WTC11 (cell line): ENCODE measurements at regions not wholly inside any gene's neighbourhood (a gene's known extent, or its start where the extent isn't known, plus 50 kb on each side); places are given as distances from the start of the nearest gene placed in this dataset.

Source experiments
- ATAC-seq: fragments of 200-7000 bp; cut with Tn5 transposase; 2 replicates; pipeline ENCODE4 v1.10.0; 2021; ENCODE audit warnings: mild to moderate bottlenecking, moderate library complexity
- CTCF ChIA-PET: fragments of 300-600 bp; sonication (Branson Sonifier 250); formaldehyde crosslinking; loops from one replicate; lab custom pipeline; 2021; ENCODE audit warnings: antibody characterized with exemption; lab: Charles Lee
- POLR2A ChIA-PET: fragments of 350-600 bp; sonication (Branson Sonifier 250); formaldehyde crosslinking; loops from one replicate; lab custom pipeline; 2021; ENCODE audit warnings: antibody characterized with exemption; lab: Charles Lee
- DNase-seq: peaks from one replicate; pipeline ENCODE4 v3.0.0; 2021; ENCODE audit warnings: low spot score
- H3K27ac Mint-ChIP-seq: 2 replicates; pipeline ENCODE4 v1.8.0; 2021; ENCODE audit warnings: mixed read lengths
- H3K27me3 Mint-ChIP-seq: 2 replicates; pipeline ENCODE4 v1.8.0; 2021; ENCODE audit warnings: low read depth, mild to moderate bottlenecking, moderate library complexity, mixed read lengths
- H3K36me3 Mint-ChIP-seq: 2 replicates; pipeline ENCODE4 v1.8.0; 2021; ENCODE audit warnings: mixed read lengths
- H3K4me1 Mint-ChIP-seq: 2 replicates; pipeline ENCODE4 v1.8.0; 2022; ENCODE audit warnings: mixed read lengths
- H3K4me3 Mint-ChIP-seq: 2 replicates; pipeline ENCODE4 v1.8.0; 2021; ENCODE audit warnings: mild to moderate bottlenecking, moderate library complexity, mixed read lengths
- H3K9me3 Mint-ChIP-seq: 2 replicates; pipeline ENCODE4 v1.8.0; 2021; ENCODE audit warnings: mixed read lengths
- ATF2 ChIP-seq: sonication (generic); formaldehyde crosslinking; IDR thresholded peaks from 2 replicates; pipeline ENCODE4 v1.8.1; 2022; ENCODE audit warnings: low read depth, missing genetic modification reagents, borderline replicate concordance
- ATF3 ChIP-seq: sonication (generic); formaldehyde crosslinking; conservative IDR thresholded peaks from 2 replicates; pipeline ENCODE4 v1.8.1; 2022; ENCODE audit warnings: mild to moderate bottlenecking, missing genetic modification reagents
- E2F1 ChIP-seq: sonication (generic); formaldehyde crosslinking; IDR thresholded peaks from 2 replicates; pipeline ENCODE4 v1.8.0; 2022; ENCODE audit warnings: mild to moderate bottlenecking, missing genetic modification reagents
- ESRRA ChIP-seq: sonication (generic); formaldehyde crosslinking; IDR thresholded peaks from 2 replicates; pipeline ENCODE4 v1.8.1; 2022; ENCODE audit warnings: mild to moderate bottlenecking, missing genetic modification reagents, borderline replicate concordance
- HMGA2 ChIP-seq: fragments of 250-450 bp; sonication (Bioruptor Pico); IDR thresholded peaks from 2 replicates; pipeline ENCODE4 v1.4.0; 2021; ENCODE audit warnings: mild to moderate bottlenecking, moderate library complexity
- JAZF1 ChIP-seq: fragments of 250-450 bp; sonication (Bioruptor Pico); IDR thresholded peaks from 2 replicates; pipeline ENCODE4 v1.9.0; 2021; ENCODE audit warnings: moderate library complexity, mild to moderate bottlenecking, inconsistent platforms
- NR2C2 ChIP-seq: sonication (generic); formaldehyde crosslinking; IDR thresholded peaks from 2 replicates; pipeline ENCODE4 v1.8.0; 2022; ENCODE audit warnings: mild to moderate bottlenecking, missing genetic modification reagents
- PRRX2 ChIP-seq: fragments of 250-450 bp; sonication (Bioruptor Pico); IDR thresholded peaks from 2 replicates; pipeline ENCODE4 v1.8.0; 2021; ENCODE audit warnings: mild to moderate bottlenecking
- RORB ChIP-seq: fragments of 250-450 bp; sonication (Bioruptor Pico); IDR thresholded peaks from 2 replicates; pipeline ENCODE4 v1.9.0; 2021; ENCODE audit warnings: mild to moderate bottlenecking
- SMAD4 ChIP-seq: sonication (generic); formaldehyde crosslinking; IDR thresholded peaks from 2 replicates; pipeline ENCODE4 v1.8.0; 2022; ENCODE audit warnings: mild to moderate bottlenecking, missing genetic modification reagents
- TEAD4 ChIP-seq: sonication (generic); formaldehyde crosslinking; IDR thresholded peaks from 2 replicates; pipeline ENCODE4 v1.8.0; 2022; ENCODE audit warnings: mild to moderate bottlenecking, missing genetic modification reagents
- ZNF263 ChIP-seq: sonication (generic); formaldehyde crosslinking; IDR thresholded peaks from 2 replicates; pipeline ENCODE4 v1.8.1; 2022; ENCODE audit warnings: low read depth, mild to moderate bottlenecking, moderate library complexity, missing genetic modification reagents
- ZNF281 ChIP-seq: sonication (generic); formaldehyde crosslinking; IDR thresholded peaks from 2 replicates; pipeline ENCODE4 v1.8.0; 2023; ENCODE audit warnings: mild to moderate bottlenecking, missing genetic modification reagents
- TF ChIP-seq, protein P1 (sequence below): fragments of 200-600 bp; IDR thresholded peaks from 2 replicates; pipeline ENCODE4 v1.8.0; 2022; ENCODE audit warnings: antibody characterized with exemption
- TF ChIP-seq, protein P2 (sequence below): sonication (generic); formaldehyde crosslinking; IDR thresholded peaks from 2 replicates; pipeline ENCODE4 v1.8.0; 2022; ENCODE audit warnings: mild to moderate bottlenecking, missing genetic modification reagents

GRCh38 chr14:27435923-27436670 lies 838.3 kb upstream of the NOVA1 start:
- no peak overlapping the region for H3K4me3 Mint-ChIP-seq
- ATAC-seq: no peak
- H3K36me3 Mint-ChIP-seq: no peaks in the 10 kb centered on the region
- no peaks in the 10 kb centered on the region for H3K4me1 Mint-ChIP-seq
- TF ChIP-seq ESRRA (CRISPR knock-in tag) (no peak), E2F1 (no peak), PRRX2 (no peak), NR2C2 (CRISPR knock-in tag) (no peak), RORB (CRISPR knock-in tag) (no peak), JAZF1 (CRISPR knock-in tag) (no peak), ATF3 (CRISPR knock-in tag) (no peak), HMGA2 (CRISPR knock-in tag) (no peak), ZNF281 (CRISPR knock-in tag) (no peak), ATF2 (CRISPR knock-in tag) (no peak), SMAD4 (no peak), TEAD4 (no peak)
- TF ChIP-seq, protein P1, sequence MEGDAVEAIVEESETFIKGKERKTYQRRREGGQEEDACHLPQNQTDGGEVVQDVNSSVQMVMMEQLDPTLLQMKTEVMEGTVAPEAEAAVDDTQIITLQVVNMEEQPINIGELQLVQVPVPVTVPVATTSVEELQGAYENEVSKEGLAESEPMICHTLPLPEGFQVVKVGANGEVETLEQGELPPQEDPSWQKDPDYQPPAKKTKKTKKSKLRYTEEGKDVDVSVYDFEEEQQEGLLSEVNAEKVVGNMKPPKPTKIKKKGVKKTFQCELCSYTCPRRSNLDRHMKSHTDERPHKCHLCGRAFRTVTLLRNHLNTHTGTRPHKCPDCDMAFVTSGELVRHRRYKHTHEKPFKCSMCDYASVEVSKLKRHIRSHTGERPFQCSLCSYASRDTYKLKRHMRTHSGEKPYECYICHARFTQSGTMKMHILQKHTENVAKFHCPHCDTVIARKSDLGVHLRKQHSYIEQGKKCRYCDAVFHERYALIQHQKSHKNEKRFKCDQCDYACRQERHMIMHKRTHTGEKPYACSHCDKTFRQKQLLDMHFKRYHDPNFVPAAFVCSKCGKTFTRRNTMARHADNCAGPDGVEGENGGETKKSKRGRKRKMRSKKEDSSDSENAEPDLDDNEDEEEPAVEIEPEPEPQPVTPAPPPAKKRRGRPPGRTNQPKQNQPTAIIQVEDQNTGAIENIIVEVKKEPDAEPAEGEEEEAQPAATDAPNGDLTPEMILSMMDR: no peak
- TF ChIP-seq, protein P2, sequence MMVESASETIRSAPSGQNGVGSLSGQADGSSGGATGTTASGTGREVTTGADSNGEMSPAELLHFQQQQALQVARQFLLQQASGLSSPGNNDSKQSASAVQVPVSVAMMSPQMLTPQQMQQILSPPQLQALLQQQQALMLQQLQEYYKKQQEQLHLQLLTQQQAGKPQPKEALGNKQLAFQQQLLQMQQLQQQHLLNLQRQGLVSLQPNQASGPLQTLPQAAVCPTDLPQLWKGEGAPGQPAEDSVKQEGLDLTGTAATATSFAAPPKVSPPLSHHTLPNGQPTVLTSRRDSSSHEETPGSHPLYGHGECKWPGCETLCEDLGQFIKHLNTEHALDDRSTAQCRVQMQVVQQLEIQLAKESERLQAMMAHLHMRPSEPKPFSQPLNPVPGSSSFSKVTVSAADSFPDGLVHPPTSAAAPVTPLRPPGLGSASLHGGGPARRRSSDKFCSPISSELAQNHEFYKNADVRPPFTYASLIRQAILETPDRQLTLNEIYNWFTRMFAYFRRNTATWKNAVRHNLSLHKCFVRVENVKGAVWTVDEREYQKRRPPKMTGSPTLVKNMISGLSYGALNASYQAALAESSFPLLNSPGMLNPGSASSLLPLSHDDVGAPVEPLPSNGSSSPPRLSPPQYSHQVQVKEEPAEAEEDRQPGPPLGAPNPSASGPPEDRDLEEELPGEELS (CRISPR knock-in tag): no peak
- POLR2A ChIA-PET: no interaction called here
- CTCF ChIA-PET: no interaction called here
- H3K27ac Mint-ChIP-seq: no peak overlapping the region
- no peaks in the 10 kb centered on the region for H3K27me3 Mint-ChIP-seq
- DNase-seq: no peak
- H3K9me3 Mint-ChIP-seq: no peaks in the 10 kb centered on the region

DNA sequence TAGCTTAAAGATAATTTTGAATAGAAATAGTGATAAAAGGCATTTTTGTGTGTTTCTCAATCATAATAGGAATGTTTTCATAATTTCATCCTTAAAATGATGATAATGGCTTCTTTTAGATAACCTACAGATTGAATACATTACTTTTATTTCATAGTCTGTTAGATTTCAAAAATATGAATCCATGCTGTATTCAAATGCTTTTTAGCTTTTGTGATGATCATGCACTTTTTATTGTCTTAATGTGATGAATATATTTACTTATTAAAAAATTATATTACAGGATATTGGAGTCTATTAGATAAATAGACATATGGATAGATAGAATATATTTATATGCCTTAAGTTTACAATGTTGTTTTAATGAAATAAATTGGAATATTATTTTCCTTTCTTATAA lies 886.8 kb upstream of the NOVA1 start:
- ATAC-seq (no peak), DNase-seq (no peak)
- no peak overlapping the region for H3K4me3 Mint-ChIP-seq
- H3K27ac Mint-ChIP-seq: no peak overlapping the region
- H3K4me1 Mint-ChIP-seq: peaks cover 21% of the 10 kb centered on the region
- no peaks in the 10 kb centered on the region for H3K27me3 Mint-ChIP-seq
- no peaks in the 10 kb centered on the region for H3K9me3 Mint-ChIP-seq
- POLR2A ChIA-PET: no interaction called here
- CTCF ChIA-PET: no interaction called here
- no peaks in the 10 kb centered on the region for H3K36me3 Mint-ChIP-seq
- no peak for TF ChIP-seq ZNF263 (CRISPR knock-in tag)
- TF ChIP-seq, all 79 proteins: peak for 0
